Suprapubic skin (tissue), 4 donors: ENCODE measurements at regions not wholly inside any gene's neighbourhood (a gene's known extent, or its start where the extent isn't known, plus 50 kb on each side); places are given as distances from the start of the nearest gene placed in this dataset.

Source experiments
- DNase-seq, 2 donors: peaks; one replicate each; pipeline ENCODE4 v3.0.0-alpha.2; 2019; ENCODE audit warnings: low spot score in 2 of 2
- H3K27ac ChIP-seq: fragments of 200-600 bp; sonication (generic); one replicate; pipeline ENCODE4 v1.5.1; 2019
- H3K27me3 ChIP-seq: fragments of 200-600 bp; sonication (generic); one replicate; pipeline ENCODE4 v1.5.1; 2019
- H3K36me3 ChIP-seq: fragments of 200-600 bp; sonication (generic); one replicate; pipeline ENCODE4 v1.5.1; 2019
- H3K4me1 ChIP-seq: fragments of 200-600 bp; sonication (generic); one replicate; pipeline ENCODE4 v1.5.1; 2019
- H3K4me3 ChIP-seq: fragments of 200-600 bp; sonication (generic); one replicate; pipeline ENCODE4 v1.5.1; 2019; ENCODE audit warnings: mild to moderate bottlenecking
- H3K9me3 ChIP-seq: fragments of 200-600 bp; sonication (generic); one replicate; pipeline ENCODE4 v1.5.1; 2019
- CTCF ChIP-seq, 2 donors: fragments of 200-600 bp in 1 of 2; fragments of 450-650 bp in 1 of 2; sonication (generic) in 1 of 2; IDR thresholded peaks; one replicate each; pipeline ENCODE4 v1.5.1; 2016 to 2019; ENCODE audit warnings: antibody characterized with exemption in 2 of 2, mild to moderate bottlenecking in 1 of 2, moderate library complexity in 1 of 2
- EP300 ChIP-seq: sonication (generic); formaldehyde crosslinking; IDR thresholded peaks from one replicate; pipeline ENCODE4 v1.6.1; 2017; ENCODE audit warnings: antibody characterized with exemption
- POLR2A ChIP-seq, 2 donors: fragments of 450-650 bp; IDR thresholded peaks; one replicate each; pipeline ENCODE4 v1.6.1; 2017; ENCODE audit warnings: antibody characterized with exemption in 2 of 2, mild to moderate bottlenecking in 2 of 2, moderate library complexity in 2 of 2
- POLR2AphosphoS5 ChIP-seq, 3 donors: sonication (generic); formaldehyde crosslinking; IDR thresholded peaks; one replicate each; pipeline ENCODE4 v1.6.1; 2017; ENCODE audit warnings: antibody characterized with exemption in 3 of 3
- WGBS: methylation state at CpG from one replicate; pipeline ENCODE4 v1.1.5; 2018; 5-methylcytosine and 5-hydroxymethylcytosine counted together

GRCh38 chr6:168134560-168135201, 55.7 kb upstream of the FRMD1 start:
- 93% methylated on average over 16 of the region's 16 CpGs for WGBS
- H3K9me3 ChIP-seq: no peaks in the 10 kb centered on the region
- H3K27me3 ChIP-seq: peaks cover 18% of the 10 kb centered on the region
- TF ChIP-seq EP300 (no peak), POLR2AphosphoS5 (IDR thresholded peaks at IDR 0.05) (no peak), POLR2A (IDR thresholded peaks at IDR 0.05) (no peak), CTCF (IDR thresholded peaks at IDR 0.05) (no peak)
- DNase-seq: peak; percentile 54 to 72
- H3K4me3 ChIP-seq: no peak overlapping the region
- no peaks in the 10 kb centered on the region for H3K36me3 ChIP-seq
- H3K4me1 ChIP-seq: peaks cover 6% of the 10 kb centered on the region
- H3K27ac ChIP-seq: no peak overlapping the region

- Histone ChIP-seq H3K27me3 (peaks cover 18% of the 10 kb centered on the region), H3K27ac (no peak overlapping the region), H3K9me3 (no peaks in the 10 kb centered on the region), H3K4me3 (no peak overlapping the region), H3K36me3 (no peaks in the 10 kb centered on the region), H3K4me1 (peaks cover 6% of the 10 kb centered on the region)
- 79% methylated on average over 11 of the region's 16 CpGs for WGBS
- TF ChIP-seq POLR2AphosphoS5 (IDR thresholded peaks at IDR 0.05) (no peak), POLR2A (IDR thresholded peaks at IDR 0.05) (no peak), EP300 (no peak), CTCF (IDR thresholded peaks at IDR 0.05) (no peak)
- DNase-seq: peak in 1 of 2 donors; percentile 42
Observed at GRCh38 chr6:168133687-168134559, 54.9 kb upstream of the FRMD1 start.

- Histone ChIP-seq H3K9me3 (no peaks in the 10 kb centered on the region), H3K36me3 (no peaks in the 10 kb centered on the region), H3K4me1 (peaks cover 6% of the 10 kb centered on the region), H3K27me3 (peaks cover 18% of the 10 kb centered on the region), H3K27ac (no peak overlapping the region), H3K4me3 (peak overlapping the region; percentile 31)
- 28% methylated on average over 12 of the region's 13 CpGs for WGBS
- peak; percentile 37 to 68 for DNase-seq
- TF ChIP-seq CTCF (IDR thresholded peaks at IDR 0.05) (no peak), EP300 (no peak), POLR2A (IDR thresholded peaks at IDR 0.05) (no peak), POLR2AphosphoS5 (IDR thresholded peaks at IDR 0.05) (no peak)
Observed at GRCh38 chr6:168133168-168133561, 54.2 kb upstream of the FRMD1 start.

GRCh38 chr6:168132531-168133167, 53.6 kb upstream of the FRMD1 start:
- TF ChIP-seq POLR2A (IDR thresholded peaks at IDR 0.05) (no peak), CTCF (IDR thresholded peaks at IDR 0.05) (peak; percentile 19 to 28)
- 22% methylated on average over 25 of the region's 34 CpGs for WGBS
- peaks cover 18% of the 10 kb centered on the region for H3K27me3 ChIP-seq
- peak; percentile 56 to 83 for DNase-seq
- no peaks in the 10 kb centered on the region for H3K36me3 ChIP-seq
- H3K4me3 ChIP-seq: peak overlapping the region; percentile 31
- no peaks in the 10 kb centered on the region for H3K9me3 ChIP-seq
- H3K27ac ChIP-seq: no peak overlapping the region
- H3K4me1 ChIP-seq: peaks cover 6% of the 10 kb centered on the region
